HCT116 (cell line): ENCODE measurements at regions not wholly inside any gene's neighbourhood (a gene's known extent, or its start where the extent isn't known, plus 50 kb on each side); places are given as distances from the start of the nearest gene placed in this dataset.

Experiments
- ATAC-seq: fragments of 200-7000 bp; cut with Tn5 transposase; 2 replicates; pipeline ENCODE4 v1.9.1; 2020; ENCODE audit warnings: mild to moderate bottlenecking, moderate library complexity
- BruUV-seq: library from RNA; stranded (reverse); fragments of 400-500 nt; replicated peaks from 2 replicates; lab custom pipeline; 2021; lab: Mats Ljungman, UMichigan
- CTCF ChIA-PET: fragments of 300-600 bp; sonication (Branson Sonifier 250); formaldehyde crosslinking; loops from one replicate; lab custom pipeline; 2021; ENCODE audit warnings: antibody characterized with exemption; lab: Charles Lee
- POLR2A ChIA-PET: fragments of 300-600, 350-600 bp; sonication (Branson Sonifier 250); formaldehyde crosslinking; loops from one replicate; lab custom pipeline; 2021; ENCODE audit warnings: antibody characterized with exemption; lab: Charles Lee
- RAD21 ChIA-PET, 2 experiments: fragments of 300-600 bp; sonication (Branson Sonifier 250); formaldehyde crosslinking; loops; one replicate each; lab custom pipeline; 2023; ENCODE audit warnings: low total read pairs in 2 of 2; ENCODE audit not compliant: uncharacterized antibody in 2 of 2, unreplicated experiment in 2 of 2, low non-redundant PET in 1 of 2; lab: Charles Lee
- DNase-seq: peaks from one replicate; pipeline ENCODE4 v3.0.0-alpha.2; 2010; ENCODE audit warnings: low read depth, low spot score
- H2AFZ ChIP-seq: fragments of 200-600 bp; shearing (Covaris generic), sonication (generic); 2 replicates; pipeline ENCODE4 v1.6.1; 2017; ENCODE audit warnings: low read depth, mixed run types, mixed read lengths, antibody characterized with exemption, low read length; ENCODE audit not compliant: poor library complexity, severe bottlenecking
- H3K27ac ChIP-seq: 2 replicates; pipeline ENCODE4 v1.5.1; 2012; ENCODE audit warnings: low read depth, low read length
- H3K27me3 ChIP-seq: fragments of 200-600 bp; sonication (generic); 2 replicates; pipeline ENCODE4 v1.6.1; 2016; ENCODE audit warnings: mixed run types, low read length, mixed read lengths; ENCODE audit not compliant: insufficient read depth
- H3K36me3 ChIP-seq, 2 experiments: fragments of 200-500 bp in 1 of 2; fragments of 200-600 bp in 1 of 2; sonication (Bioruptor generic) in 1 of 2; sonication (generic) in 1 of 2; 2 replicates each; pipeline versions ENCODE4 v1.5.1 to v1.6.1; 2014 to 2016; ENCODE audit warnings: low read length in 2 of 2, inconsistent platforms in 1 of 2, mixed read lengths in 1 of 2, mixed run types in 1 of 2; ENCODE audit not compliant: insufficient read depth in 2 of 2, control insufficient read depth in 1 of 2
- H3K4me1 ChIP-seq, 2 experiments: fragments of 200-600 bp in 1 of 2; sonication (generic) in 1 of 2; 2 replicates each; pipeline versions ENCODE4 v1.5.1 to v1.6.1; 2012 to 2017; ENCODE audit warnings: low read length in 2 of 2, inconsistent platforms in 1 of 2, mild to moderate bottlenecking in 1 of 2, mixed read lengths in 1 of 2, mixed run types in 1 of 2, moderate library complexity in 1 of 2; ENCODE audit not compliant: insufficient read depth in 2 of 2, control insufficient read depth in 1 of 2
- H3K4me2 ChIP-seq: fragments of 200-600 bp; sonication (generic); 2 replicates; pipeline ENCODE4 v1.6.1; 2017; ENCODE audit warnings: mixed run types, low read length, mixed read lengths
- H3K4me3 ChIP-seq, 2 experiments: fragments of 200-600 bp in 1 of 2; sonication (generic) in 1 of 2; replicated peaks in 1 of 2; 2 replicates each; pipeline ENCODE4 v1.5.1; 2011 to 2016; ENCODE audit warnings: low read length in 2 of 2, control low read depth in 1 of 2, low read depth in 1 of 2, mild to moderate bottlenecking in 1 of 2, mixed read lengths in 1 of 2, mixed run types in 1 of 2
- H3K79me2 ChIP-seq: fragments of 200-600 bp; sonication (generic); 2 replicates; pipeline ENCODE4 v1.6.1; 2017; ENCODE audit warnings: mild to moderate bottlenecking, mixed run types, low read length, moderate library complexity, mixed read lengths; ENCODE audit not compliant: insufficient read depth
- H3K9ac ChIP-seq: fragments of 200-600 bp; sonication (generic); 2 replicates; pipeline ENCODE4 v1.6.1; 2016; ENCODE audit warnings: low read length, mixed read lengths
- H3K9me2 ChIP-seq: fragments of 200-600 bp; sonication (generic), shearing (Covaris generic); 2 replicates; pipeline ENCODE4 v1.6.1; 2017; ENCODE audit warnings: mixed run types, mild to moderate bottlenecking, moderate library complexity; ENCODE audit not compliant: insufficient read depth
- H3K9me3 ChIP-seq, 2 experiments: fragments of 200-500 bp in 1 of 2; fragments of 200-600 bp in 1 of 2; sonication (Bioruptor generic) in 1 of 2; sonication (generic) in 1 of 2; 2 replicates each; pipeline ENCODE4 v1.6.1; 2014 to 2017; ENCODE audit warnings: low read length in 2 of 2, mixed read lengths in 2 of 2, inconsistent platforms in 1 of 2, low read depth in 1 of 2, mild to moderate bottlenecking in 1 of 2, mixed run types in 1 of 2, moderate library complexity in 1 of 2; ENCODE audit not compliant: control insufficient read depth in 1 of 2, insufficient read depth in 1 of 2
- H4K20me1 ChIP-seq: fragments of 200-600 bp; sonication (generic), shearing (Covaris generic); 2 replicates; pipeline ENCODE4 v1.6.1; 2017; ENCODE audit warnings: mixed run types, mild to moderate bottlenecking, moderate library complexity; ENCODE audit not compliant: insufficient read depth
- CBX3 ChIP-seq: IDR thresholded peaks from 2 replicates; pipeline ENCODE4 v1.6.1; 2012; ENCODE audit warnings: low read depth
- CEBPB ChIP-seq: IDR thresholded peaks from 2 replicates; pipeline ENCODE4 v1.6.1; 2012; ENCODE audit warnings: low read depth
- EZH2 ChIP-seq: fragments of 200-600 bp; sonication (generic); IDR thresholded peaks from 2 replicates; pipeline ENCODE4 v1.6.1; 2017; ENCODE audit warnings: antibody characterized with exemption, mixed run types
- EZH2phosphoT487 ChIP-seq: fragments of 200-600 bp; IDR thresholded peaks from 2 replicates; pipeline ENCODE4 v1.6.1; 2018; ENCODE audit warnings: antibody characterized with exemption, borderline replicate concordance
- JUND ChIP-seq: IDR thresholded peaks from 2 replicates; pipeline ENCODE4 v1.6.1; 2012
- POLR2AphosphoS5 ChIP-seq: IDR thresholded peaks from 2 replicates; pipeline ENCODE4 v1.6.1; 2011; ENCODE audit warnings: mild to moderate bottlenecking, low read depth, low read length, moderate library complexity
- RAD21 ChIP-seq: IDR thresholded peaks from 2 replicates; pipeline ENCODE4 v1.6.1; 2012; ENCODE audit warnings: low read depth, mild to moderate bottlenecking
- SIN3A ChIP-seq: IDR thresholded peaks from 2 replicates; pipeline ENCODE4 v1.6.1; 2012; ENCODE audit warnings: low read depth
- SP1 ChIP-seq: IDR thresholded peaks from 2 replicates; pipeline ENCODE4 v1.6.1; 2012; ENCODE audit warnings: low read depth
- SRF ChIP-seq: IDR thresholded peaks from 2 replicates; pipeline ENCODE4 v1.6.1; 2012; ENCODE audit warnings: low read depth
- YY1 ChIP-seq: IDR thresholded peaks from 2 replicates; pipeline ENCODE4 v1.6.1; 2011; ENCODE audit warnings: low read length, low read depth, moderate library complexity, mild to moderate bottlenecking; ENCODE audit not compliant: insufficient replicate concordance; ENCODE audit errors: extremely low read depth
- ZFX ChIP-seq: fragments of 450-650 bp; IDR thresholded peaks from 2 replicates; pipeline ENCODE4 v1.6.1; 2017
- intact Hi-C: fragments of 100-400 bp; cut with micrococcal nuclease; formaldehyde crosslinking; loops from 2 replicates; pipeline ENCODE4 v1.10.0; 2022
- TF ChIP-seq, protein P1 (sequence below): IDR thresholded peaks from 2 replicates; pipeline ENCODE4 v1.6.1; 2012; ENCODE audit warnings: low read depth

DNA sequence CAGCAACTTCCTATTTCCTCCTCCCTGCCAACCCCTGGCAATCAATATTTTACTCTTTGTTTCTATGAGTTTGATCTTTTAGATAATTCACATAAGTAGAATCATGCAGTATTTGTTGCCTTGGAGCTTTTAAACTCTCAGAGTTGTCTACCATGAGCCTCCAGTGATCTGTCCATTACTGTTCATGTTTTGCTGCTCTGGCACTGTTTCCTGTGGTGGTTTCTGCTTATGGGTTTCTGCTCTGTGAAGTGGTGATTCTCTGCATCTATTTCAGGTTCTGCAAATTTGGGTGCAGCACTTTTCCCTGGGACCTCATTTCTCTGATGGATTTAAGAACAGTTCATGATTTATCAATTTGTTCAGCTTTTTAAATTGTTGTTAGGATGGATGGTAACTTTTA, 908.1 kb upstream of the FANCL start:
- no peaks in the 10 kb centered on the region for H4K20me1 ChIP-seq
- POLR2A ChIA-PET: no interaction called here
- no peaks in the 10 kb centered on the region for H3K9me2 ChIP-seq
- no peaks in the 10 kb centered on the region for H3K36me3 ChIP-seq
- no peaks in the 10 kb centered on the region for H3K9me3 ChIP-seq
- DNase-seq (no peak), ATAC-seq (no peak)
- H2AFZ ChIP-seq: no peak overlapping the region
- no peaks in the 10 kb centered on the region for H3K27me3 ChIP-seq
- BruUV-seq: no TSS peak
- H3K4me2 ChIP-seq: no peak overlapping the region
- no peaks in the 10 kb centered on the region for H3K4me1 ChIP-seq
- RAD21 ChIA-PET: no interaction called here
- H3K9ac ChIP-seq: no peak overlapping the region
- H3K4me3 ChIP-seq: no peak overlapping the region
- no peak for TF ChIP-seq JUND
- no peak for TF ChIP-seq EZH2
- TF ChIP-seq EZH2phosphoT487: no peak
- TF ChIP-seq CEBPB: no peak
- no peak for TF ChIP-seq RAD21
- TF ChIP-seq, protein P1, sequence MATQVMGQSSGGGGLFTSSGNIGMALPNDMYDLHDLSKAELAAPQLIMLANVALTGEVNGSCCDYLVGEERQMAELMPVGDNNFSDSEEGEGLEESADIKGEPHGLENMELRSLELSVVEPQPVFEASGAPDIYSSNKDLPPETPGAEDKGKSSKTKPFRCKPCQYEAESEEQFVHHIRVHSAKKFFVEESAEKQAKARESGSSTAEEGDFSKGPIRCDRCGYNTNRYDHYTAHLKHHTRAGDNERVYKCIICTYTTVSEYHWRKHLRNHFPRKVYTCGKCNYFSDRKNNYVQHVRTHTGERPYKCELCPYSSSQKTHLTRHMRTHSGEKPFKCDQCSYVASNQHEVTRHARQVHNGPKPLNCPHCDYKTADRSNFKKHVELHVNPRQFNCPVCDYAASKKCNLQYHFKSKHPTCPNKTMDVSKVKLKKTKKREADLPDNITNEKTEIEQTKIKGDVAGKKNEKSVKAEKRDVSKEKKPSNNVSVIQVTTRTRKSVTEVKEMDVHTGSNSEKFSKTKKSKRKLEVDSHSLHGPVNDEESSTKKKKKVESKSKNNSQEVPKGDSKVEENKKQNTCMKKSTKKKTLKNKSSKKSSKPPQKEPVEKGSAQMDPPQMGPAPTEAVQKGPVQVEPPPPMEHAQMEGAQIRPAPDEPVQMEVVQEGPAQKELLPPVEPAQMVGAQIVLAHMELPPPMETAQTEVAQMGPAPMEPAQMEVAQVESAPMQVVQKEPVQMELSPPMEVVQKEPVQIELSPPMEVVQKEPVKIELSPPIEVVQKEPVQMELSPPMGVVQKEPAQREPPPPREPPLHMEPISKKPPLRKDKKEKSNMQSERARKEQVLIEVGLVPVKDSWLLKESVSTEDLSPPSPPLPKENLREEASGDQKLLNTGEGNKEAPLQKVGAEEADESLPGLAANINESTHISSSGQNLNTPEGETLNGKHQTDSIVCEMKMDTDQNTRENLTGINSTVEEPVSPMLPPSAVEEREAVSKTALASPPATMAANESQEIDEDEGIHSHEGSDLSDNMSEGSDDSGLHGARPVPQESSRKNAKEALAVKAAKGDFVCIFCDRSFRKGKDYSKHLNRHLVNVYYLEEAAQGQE: no peak
- no peak for TF ChIP-seq SP1
- no peak for TF ChIP-seq POLR2AphosphoS5
- no peak for TF ChIP-seq ZFX
- TF ChIP-seq CBX3: no peak
- no peak for TF ChIP-seq SRF
- TF ChIP-seq SIN3A: no peak
- no peak for TF ChIP-seq YY1
- H3K79me2 ChIP-seq: no peaks in the 10 kb centered on the region
- no peak overlapping the region for H3K27ac ChIP-seq
- intact Hi-C loops: no loop called here
- CTCF ChIA-PET: no interaction called here
